GM10266 (cell line): ENCODE measurements at regions not wholly inside any gene's neighbourhood (a gene's known extent, or its start where the extent isn't known, plus 50 kb on each side); places are given as distances from the start of the nearest gene placed in this dataset.

ENCODE experiments used
- DNase-seq: peaks from one replicate; pipeline ENCODE4 v3.0.0; 2012; ENCODE audit errors: extremely low spot score
- CTCF ChIP-seq: IDR thresholded peaks from 2 replicates; pipeline ENCODE4 v1.5.1; 2012; ENCODE audit warnings: mild to moderate bottlenecking, low read depth; ENCODE audit not compliant: control insufficient read depth, insufficient read depth; ENCODE audit errors: missing control alignments

GRCh38 chr2:2826621-2827020 lies 495.5 kb upstream of the MYT1L start:
- DNase-seq: no peak
- no peak for TF ChIP-seq CTCF

GRCh38 chr2:2826209-2826551 lies 495.1 kb upstream of the MYT1L start:
- DNase-seq: no peak
- no peak for TF ChIP-seq CTCF

- no peak for TF ChIP-seq CTCF
- no peak for DNase-seq
Measured at GRCh38 chr2:2825516-2826208, 494.6 kb upstream of the MYT1L start.

GRCh38 chr2:2825062-2825461 lies 494.0 kb upstream of the MYT1L start:
- no peak for TF ChIP-seq CTCF
- no peak for DNase-seq

GRCh38 chr2:2824588-2824987 lies 493.5 kb upstream of the MYT1L start:
- DNase-seq: no peak
- TF ChIP-seq CTCF: no peak

- DNase-seq: no peak
- TF ChIP-seq CTCF: no peak
Measured at GRCh38 chr2:2823061-2823753, 492.1 kb upstream of the MYT1L start.

GRCh38 chr2:2822143-2822542 lies 491.1 kb upstream of the MYT1L start:
- no peak for TF ChIP-seq CTCF
- DNase-seq: no peak
